ENCODE measurements at regions not wholly inside any gene's neighbourhood (a gene's known extent, or its start where the extent isn't known, plus 50 kb on each side); places are given as distances from the start of the nearest gene placed in this dataset.
"Not testable (repeated sequence)": the region's sequence is repeated elsewhere in the genome, so short reads cannot be mapped to it uniquely, and the experiment has no call there.

GRCh38 chr2:13696601-13697000 lies 935.9 kb upstream of the LRATD1 start:
- DNase-seq (ENCODE audit: low spot score) = no peak

GRCh38 chr2:13698847-13699246 lies 933.7 kb upstream of the LRATD1 start:
- no peak for DNase-seq (ENCODE audit: low spot score)

GRCh38 chr2:13699939-13700338 lies 932.6 kb upstream of the LRATD1 start:
- DNase-seq (ENCODE audit: low spot score) = not testable (repeated sequence)

- no peak for DNase-seq (ENCODE audit: low spot score)
Measured at GRCh38 chr2:13711154-13711553, 921.4 kb upstream of the LRATD1 start.

GRCh38 chr2:13714466-13714865 lies 918.1 kb upstream of the LRATD1 start:
- DNase-seq (ENCODE audit: low spot score) = no peak

GRCh38 chr2:13725945-13726344 lies 906.6 kb upstream of the LRATD1 start:
- DNase-seq (ENCODE audit: low spot score) = no peak

GRCh38 chr2:13745330-13745729 lies 887.2 kb upstream of the LRATD1 start:
- DNase-seq (ENCODE audit: low spot score) = no peak

GRCh38 chr2:13751955-13752354 lies 880.6 kb upstream of the LRATD1 start:
- DNase-seq (ENCODE audit: low spot score) = no peak

- no peak for DNase-seq (ENCODE audit: low spot score)
Measured at GRCh38 chr2:13758412-13758811, 874.1 kb upstream of the LRATD1 start.

- no peak for DNase-seq (ENCODE audit: low spot score)
Measured at GRCh38 chr2:13768274-13768673, 864.2 kb upstream of the LRATD1 start.

- DNase-seq (ENCODE audit: low spot score) = no peak
Measured at GRCh38 chr2:13770279-13770678, 862.2 kb upstream of the LRATD1 start.

GRCh38 chr2:13779996-13780395 lies 852.5 kb upstream of the LRATD1 start:
- DNase-seq (ENCODE audit: low spot score) = no peak

- DNase-seq (ENCODE audit: low spot score) = no peak
Measured at GRCh38 chr2:13791019-13791547, 841.4 kb upstream of the LRATD1 start.

- no peak for DNase-seq (ENCODE audit: low spot score)
Measured at GRCh38 chr2:13806539-13806938, 826.0 kb upstream of the LRATD1 start.

- DNase-seq (ENCODE audit: low spot score) = no peak
Measured at GRCh38 chr2:13813236-13813635, 819.3 kb upstream of the LRATD1 start.

GRCh38 chr2:13818002-13818401 lies 814.5 kb upstream of the LRATD1 start:
- no peak for DNase-seq (ENCODE audit: low spot score)

- no peak for DNase-seq (ENCODE audit: low spot score)
Measured at GRCh38 chr2:13819896-13820295, 812.6 kb upstream of the LRATD1 start.

- DNase-seq (ENCODE audit: low spot score) = no peak
Measured at GRCh38 chr2:13821255-13821880, 811.1 kb upstream of the LRATD1 start.

GRCh38 chr2:13822365-13822764 lies 810.2 kb upstream of the LRATD1 start:
- no peak for DNase-seq (ENCODE audit: low spot score)

- DNase-seq (ENCODE audit: low spot score) = no peak
Measured at GRCh38 chr2:13826314-13826853, 806.1 kb upstream of the LRATD1 start.

- no peak for DNase-seq (ENCODE audit: low spot score)
Measured at GRCh38 chr2:13858626-13859025, 773.9 kb upstream of the LRATD1 start.

- DNase-seq (ENCODE audit: low spot score) = not testable (repeated sequence)
Measured at GRCh38 chr2:13868275-13868674, 764.2 kb upstream of the LRATD1 start.

GRCh38 chr2:13876491-13877037 lies 756.0 kb upstream of the LRATD1 start:
- DNase-seq (ENCODE audit: low spot score) = no peak

- DNase-seq (ENCODE audit: low spot score) = no peak
Measured at GRCh38 chr2:13877571-13877970, 754.9 kb upstream of the LRATD1 start.

All from globus pallidus (tissue), 1 donor.